ENCODE measurements at regions not wholly inside any gene's neighbourhood (a gene's known extent, or its start where the extent isn't known, plus 50 kb on each side); places are given as distances from the start of the nearest gene placed in this dataset.

DNA sequence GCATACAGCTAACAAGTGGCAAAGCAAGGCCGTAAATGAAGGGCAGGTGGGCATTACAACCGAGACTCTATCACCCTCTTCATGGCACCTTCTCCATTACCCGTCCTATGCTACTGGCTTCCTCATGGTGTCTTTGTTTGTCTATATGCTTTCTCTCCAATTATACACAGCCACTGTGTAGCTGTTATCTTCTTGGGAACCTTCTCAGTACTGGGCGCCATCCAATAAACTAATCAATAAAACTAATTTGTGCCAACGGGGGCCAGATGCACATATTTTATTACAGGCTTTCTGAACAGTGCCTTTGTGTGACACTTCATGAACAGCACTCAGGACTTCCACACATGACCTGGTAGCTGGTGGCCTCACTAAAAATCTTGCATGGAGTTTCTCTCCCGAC is 149.8 kb upstream of the PCSK2 start:
- H3K36me3 Mint-ChIP-seq (ENCODE audit: low read depth), result no peaks in the 10 kb centered on the region
- ChIA-PET CTCF (no interaction called here), POLR2A (no interaction called here)
- H3K4me1 Mint-ChIP-seq, result no peaks in the 10 kb centered on the region
- intact Hi-C loops (cut with DNase I, micrococcal nuclease), result no loop called here
- H3K9me3 Mint-ChIP-seq (ENCODE audit: low read depth), result peaks cover 10% of the 10 kb centered on the region
- no peaks in the 10 kb centered on the region for H3K27me3 Mint-ChIP-seq
- no peak for ATAC-seq
- DNase-seq, result no peak
- no peak overlapping the region for H3K27ac Mint-ChIP-seq
- no peak overlapping the region for H3K4me3 Mint-ChIP-seq

DNA sequence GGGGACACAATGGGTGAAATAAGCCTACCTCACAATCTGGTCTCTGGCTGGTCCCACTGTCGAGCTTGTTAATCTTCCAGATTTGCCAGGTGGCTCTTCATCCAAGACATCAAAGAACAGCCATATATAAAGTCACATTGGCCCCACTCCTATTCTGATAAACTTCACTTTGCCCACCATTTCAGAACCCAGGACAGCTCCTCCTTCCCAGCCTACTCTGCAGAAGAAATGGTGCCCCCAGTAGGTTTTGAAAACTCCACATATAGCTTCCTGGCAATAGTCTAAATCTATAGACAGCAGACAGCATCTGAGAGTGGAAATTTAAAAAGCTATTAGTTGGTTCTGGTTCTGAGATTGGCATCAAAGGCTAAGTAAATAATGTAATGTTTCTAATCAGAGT is 143.1 kb upstream of the PCSK2 start:
- ATAC-seq (no peak), DNase-seq (no peak)
- H3K27me3 Mint-ChIP-seq, result no peaks in the 10 kb centered on the region
- POLR2A ChIA-PET, result no interaction called here
- intact Hi-C loops (cut with DNase I, micrococcal nuclease), result no loop called here
- no peaks in the 10 kb centered on the region for H3K4me1 Mint-ChIP-seq
- peaks cover 4% of the 10 kb centered on the region for H3K9me3 Mint-ChIP-seq (ENCODE audit: low read depth)
- H3K4me3 Mint-ChIP-seq, result no peak overlapping the region
- H3K27ac Mint-ChIP-seq, result no peak overlapping the region
- CTCF ChIA-PET, result interaction anchor here (0.7 to 1.0 kb wide), 2 partner anchors 348 to 1939 kb away, joined by 3 read pairs; no protein-coding TSS in a partner anchor
- H3K36me3 Mint-ChIP-seq (ENCODE audit: low read depth), result no peaks in the 10 kb centered on the region

DNA sequence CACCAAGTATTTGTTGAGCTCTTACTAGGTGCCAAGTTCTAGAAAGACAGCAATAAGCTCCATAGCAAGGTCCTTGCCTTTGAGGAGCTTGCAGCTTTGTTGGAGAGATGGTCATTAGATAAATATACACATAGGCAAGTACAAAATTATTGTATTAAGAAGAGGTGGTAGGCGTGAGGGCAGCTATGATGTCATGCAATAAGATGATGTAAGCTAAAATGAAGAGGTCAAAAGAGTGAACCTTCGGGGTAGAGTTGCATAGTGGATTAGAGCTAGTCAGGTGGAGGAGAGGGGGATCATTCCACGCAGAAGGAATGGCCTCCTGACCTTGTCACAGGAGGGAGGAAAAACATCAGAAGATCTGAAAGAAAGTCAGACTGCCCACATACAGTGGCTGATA is 141.9 kb upstream of the PCSK2 start:
- Mint-ChIP-seq H3K27ac (no peak overlapping the region), H3K9me3 (ENCODE audit: low read depth) (peaks cover 4% of the 10 kb centered on the region), H3K4me1 (no peaks in the 10 kb centered on the region), H3K4me3 (no peak overlapping the region), H3K36me3 (ENCODE audit: low read depth) (no peaks in the 10 kb centered on the region), H3K27me3 (no peaks in the 10 kb centered on the region)
- ChIA-PET POLR2A (no interaction called here), CTCF (no interaction called here)
- DNase-seq (no peak), ATAC-seq (no peak)
- intact Hi-C loops (cut with DNase I, micrococcal nuclease), result no loop called here

DNA sequence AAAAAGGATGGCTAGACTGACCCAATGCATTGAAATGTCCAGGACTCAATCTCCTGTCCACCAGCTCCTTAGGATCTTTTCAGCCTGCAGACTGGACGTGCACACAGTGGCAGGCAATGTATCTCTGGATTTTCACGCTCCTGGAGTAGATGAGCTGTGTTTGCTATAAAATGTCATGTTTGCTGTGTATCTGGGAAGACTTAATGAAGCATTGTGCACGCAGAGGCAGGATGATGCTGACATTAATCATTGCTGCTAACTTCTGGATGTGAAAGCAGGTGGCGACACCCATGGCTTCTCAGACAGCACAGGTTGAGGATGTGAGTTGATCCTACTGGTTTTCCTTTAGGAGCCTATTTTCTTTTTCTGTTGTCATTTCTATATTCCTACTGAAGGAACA is 133.1 kb upstream of the PCSK2 start:
- Mint-ChIP-seq H3K27me3 (no peaks in the 10 kb centered on the region), H3K27ac (no peak overlapping the region), H3K36me3 (ENCODE audit: low read depth) (no peaks in the 10 kb centered on the region), H3K9me3 (ENCODE audit: low read depth) (no peaks in the 10 kb centered on the region), H3K4me3 (no peak overlapping the region), H3K4me1 (no peaks in the 10 kb centered on the region)
- ATAC-seq (no peak), DNase-seq (no peak)
- intact Hi-C loops (cut with DNase I, micrococcal nuclease), result no loop called here
- CTCF ChIA-PET, result no interaction called here
- POLR2A ChIA-PET, result no interaction called here

DNA sequence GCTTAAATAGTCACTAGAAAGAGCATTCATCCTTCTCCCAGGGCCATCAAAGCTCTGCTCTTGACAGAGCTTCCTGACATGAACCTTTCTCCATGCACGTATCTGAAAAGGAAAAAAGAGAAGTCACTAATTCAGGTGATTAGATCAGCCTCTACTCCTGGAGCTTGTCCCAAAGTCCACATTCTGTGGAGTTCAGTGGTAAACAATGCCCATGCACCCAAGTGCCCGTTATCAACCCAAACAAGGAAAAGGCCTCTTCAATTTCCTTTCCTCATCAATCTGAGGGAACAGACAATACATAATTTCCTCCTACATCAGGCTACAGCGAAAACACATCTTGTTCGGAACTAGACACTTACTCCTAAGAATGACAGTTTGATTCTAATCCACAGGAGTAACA is 129.2 kb upstream of the PCSK2 start:
- Mint-ChIP-seq H3K4me3 (no peak overlapping the region), H3K36me3 (ENCODE audit: low read depth) (no peaks in the 10 kb centered on the region), H3K9me3 (ENCODE audit: low read depth) (no peaks in the 10 kb centered on the region), H3K4me1 (no peaks in the 10 kb centered on the region), H3K27me3 (no peaks in the 10 kb centered on the region), H3K27ac (no peak overlapping the region)
- ChIA-PET CTCF (no interaction called here), POLR2A (no interaction called here)
- DNase-seq, result no peak
- ATAC-seq, result no peak
- intact Hi-C loops (cut with DNase I, micrococcal nuclease), result no loop called here

DNA sequence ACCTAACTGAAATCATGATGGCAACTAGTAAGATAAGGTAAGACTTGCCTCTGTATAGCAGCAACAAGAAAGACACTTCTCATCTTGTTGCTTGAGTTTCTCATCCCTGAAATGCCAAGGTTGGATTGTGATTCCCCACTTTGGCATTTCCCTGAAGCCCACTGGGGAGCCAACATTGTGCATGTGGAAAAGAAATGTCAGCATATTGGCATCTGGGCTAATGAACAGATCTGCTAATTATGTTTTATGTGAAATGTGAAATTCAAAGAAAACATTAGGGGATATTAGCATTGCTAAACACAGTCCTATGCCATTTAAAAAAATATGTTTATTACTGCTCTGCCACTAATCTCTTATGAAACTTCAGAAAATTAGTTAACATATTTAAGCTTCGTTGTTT is 126.3 kb upstream of the PCSK2 start:
- no peaks in the 10 kb centered on the region for H3K36me3 Mint-ChIP-seq (ENCODE audit: low read depth)
- H3K4me3 Mint-ChIP-seq, result no peak overlapping the region
- no peaks in the 10 kb centered on the region for H3K4me1 Mint-ChIP-seq
- H3K9me3 Mint-ChIP-seq (ENCODE audit: low read depth), result no peaks in the 10 kb centered on the region
- intact Hi-C loops (cut with DNase I, micrococcal nuclease), result no loop called here
- POLR2A ChIA-PET, result no interaction called here
- no peaks in the 10 kb centered on the region for H3K27me3 Mint-ChIP-seq
- CTCF ChIA-PET, result no interaction called here
- ATAC-seq (no peak), DNase-seq (no peak)
- H3K27ac Mint-ChIP-seq, result no peak overlapping the region

DNA sequence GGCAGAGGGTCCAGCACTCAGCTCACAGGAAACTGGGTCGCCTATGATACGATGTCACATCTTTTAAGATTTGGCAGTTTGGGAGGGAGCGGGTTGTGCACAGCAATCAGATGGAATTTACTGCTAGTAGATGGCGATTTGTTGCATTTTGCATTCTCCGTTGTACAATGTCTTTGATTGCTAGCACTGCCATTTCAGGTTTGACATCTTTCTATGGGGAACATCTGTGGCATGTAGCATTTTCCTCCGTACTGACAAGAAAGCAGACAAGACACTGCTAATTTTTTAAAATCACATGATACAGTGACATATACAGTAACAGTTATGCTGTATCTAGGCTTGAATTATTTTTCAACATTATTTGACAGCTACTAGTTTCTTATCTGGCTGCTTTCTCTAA is 119.7 kb upstream of the PCSK2 start:
- Mint-ChIP-seq H3K27ac (no peak overlapping the region), H3K4me3 (no peak overlapping the region), H3K9me3 (ENCODE audit: low read depth) (no peaks in the 10 kb centered on the region), H3K27me3 (no peaks in the 10 kb centered on the region), H3K4me1 (no peaks in the 10 kb centered on the region), H3K36me3 (ENCODE audit: low read depth) (no peaks in the 10 kb centered on the region)
- ATAC-seq (no peak), DNase-seq (no peak)
- intact Hi-C loops (cut with DNase I, micrococcal nuclease), result no loop called here
- ChIA-PET POLR2A (no interaction called here), CTCF (interaction anchor here (0.8 kb wide), 1 partner anchor 110 kb away, joined by 3 read pairs; no protein-coding TSS in a partner anchor)

DNA sequence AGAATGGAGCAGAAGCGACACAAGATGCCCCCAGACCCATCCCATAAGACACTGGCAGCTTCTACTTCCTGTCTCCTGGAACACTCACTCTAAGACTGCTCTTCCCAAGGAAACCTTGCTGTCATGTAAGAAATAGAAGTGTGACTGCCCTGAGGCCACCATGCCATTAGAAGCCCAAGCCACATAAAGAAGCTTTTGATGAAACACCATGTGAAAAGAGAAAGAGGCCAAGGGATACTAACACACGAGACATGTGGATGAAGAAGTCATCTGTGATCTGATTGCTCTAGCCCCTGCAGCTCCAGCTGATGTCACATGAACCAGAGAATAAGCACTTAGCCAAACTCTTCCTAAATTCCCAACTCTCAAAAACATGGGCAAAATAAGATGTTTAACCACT is 117.9 kb upstream of the PCSK2 start:
- H3K36me3 Mint-ChIP-seq (ENCODE audit: low read depth), result no peaks in the 10 kb centered on the region
- CTCF ChIA-PET, result no interaction called here
- intact Hi-C loops (cut with DNase I, micrococcal nuclease), result no loop called here
- no peak overlapping the region for H3K27ac Mint-ChIP-seq
- peaks cover 4% of the 10 kb centered on the region for H3K9me3 Mint-ChIP-seq (ENCODE audit: low read depth)
- ATAC-seq, result no peak
- H3K4me3 Mint-ChIP-seq, result no peak overlapping the region
- POLR2A ChIA-PET, result no interaction called here
- no peaks in the 10 kb centered on the region for H3K4me1 Mint-ChIP-seq
- no peaks in the 10 kb centered on the region for H3K27me3 Mint-ChIP-seq
- DNase-seq, result no peak

DNA sequence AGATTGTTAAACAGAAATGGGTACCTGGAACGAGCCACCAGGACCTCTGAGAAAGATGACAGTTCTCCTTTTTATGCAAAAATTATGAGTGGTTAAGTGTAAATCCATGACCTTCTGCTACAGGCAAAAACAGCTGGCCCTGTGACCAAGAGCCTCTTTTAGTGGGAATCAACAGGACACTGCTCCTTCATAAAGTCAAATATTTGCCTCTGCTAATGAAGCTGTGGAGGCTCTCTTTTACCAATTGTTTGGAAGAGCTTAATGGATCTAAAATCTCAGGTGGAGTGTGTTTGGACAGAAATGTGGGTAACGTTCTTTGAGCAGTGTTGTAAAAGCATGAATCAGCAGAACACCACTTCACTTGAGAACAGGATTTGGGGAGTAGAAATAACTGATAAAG is 117.5 kb upstream of the PCSK2 start:
- Mint-ChIP-seq H3K4me3 (no peak overlapping the region), H3K27me3 (no peaks in the 10 kb centered on the region), H3K9me3 (ENCODE audit: low read depth) (peaks cover 4% of the 10 kb centered on the region), H3K36me3 (ENCODE audit: low read depth) (no peaks in the 10 kb centered on the region), H3K4me1 (no peaks in the 10 kb centered on the region), H3K27ac (no peak overlapping the region)
- ATAC-seq, result no peak
- DNase-seq, result no peak
- intact Hi-C loops (cut with DNase I, micrococcal nuclease), result no loop called here
- POLR2A ChIA-PET, result no interaction called here
- CTCF ChIA-PET, result no interaction called here

DNA sequence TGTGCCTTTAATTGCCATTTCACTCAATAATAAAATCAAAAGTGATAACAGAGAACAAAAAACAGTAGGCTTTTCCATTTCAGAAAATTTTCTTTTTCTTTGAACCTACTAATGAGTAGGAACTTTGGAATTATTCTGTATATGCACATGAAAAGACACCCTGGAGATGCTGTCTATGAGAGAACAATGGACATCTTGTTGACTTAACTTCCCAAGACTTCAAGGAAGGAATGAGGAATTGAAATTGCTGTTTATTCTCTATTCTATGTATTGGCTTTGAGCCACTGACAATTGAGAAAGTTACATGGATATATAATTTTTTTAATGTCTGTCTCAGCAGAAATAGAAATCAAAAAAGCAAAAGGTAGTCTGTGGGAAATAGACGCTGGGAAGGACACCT is 98.6 kb upstream of the PCSK2 start:
- no peaks in the 10 kb centered on the region for H3K27me3 Mint-ChIP-seq
- intact Hi-C loops (cut with DNase I, micrococcal nuclease), result no loop called here

DNA sequence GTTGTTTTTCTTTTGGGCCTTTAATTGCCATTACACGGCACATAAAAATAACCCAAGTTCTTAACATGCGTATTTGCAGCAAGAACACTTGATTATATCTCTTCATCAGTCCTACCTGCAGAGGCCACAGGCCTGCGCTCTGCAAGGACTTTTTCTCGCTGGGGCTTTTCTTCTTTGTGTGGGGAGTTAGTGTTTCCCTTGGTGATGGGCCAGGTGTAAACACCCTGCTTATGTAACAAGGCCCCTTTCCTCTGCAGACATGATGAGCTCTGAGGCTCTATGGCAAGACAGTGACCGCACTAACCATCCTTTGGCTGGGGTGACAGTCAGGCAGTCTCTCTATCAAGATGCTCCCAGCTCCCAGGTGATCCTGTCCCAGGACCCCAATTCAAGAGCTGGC is 97.8 kb upstream of the PCSK2 start:
- Mint-ChIP-seq H3K9me3 (ENCODE audit: low read depth) (no peaks in the 10 kb centered on the region), H3K4me1 (no peaks in the 10 kb centered on the region), H3K4me3 (no peak overlapping the region), H3K36me3 (ENCODE audit: low read depth) (no peaks in the 10 kb centered on the region), H3K27me3 (no peaks in the 10 kb centered on the region), H3K27ac (no peak overlapping the region)
- DNase-seq (no peak), ATAC-seq (no peak)
- CTCF ChIA-PET, result interaction anchor here (0.7 kb wide), 1 partner anchor 1428 kb away, joined by 5 read pairs; no protein-coding TSS in a partner anchor
- intact Hi-C loops (cut with DNase I, micrococcal nuclease), result no loop called here
- POLR2A ChIA-PET, result no interaction called here

More for the DNA sequence above, 98.6 kb upstream of the PCSK2 start:
- no peaks in the 10 kb centered on the region for H3K4me1 Mint-ChIP-seq
- no peaks in the 10 kb centered on the region for H3K9me3 Mint-ChIP-seq (ENCODE audit: low read depth)
- no peak for DNase-seq
- ChIA-PET CTCF (no interaction called here), POLR2A (no interaction called here)
- no peaks in the 10 kb centered on the region for H3K36me3 Mint-ChIP-seq (ENCODE audit: low read depth)
- no peak overlapping the region for H3K27ac Mint-ChIP-seq
- H3K4me3 Mint-ChIP-seq, result no peak overlapping the region
- no peak for ATAC-seq

DNA sequence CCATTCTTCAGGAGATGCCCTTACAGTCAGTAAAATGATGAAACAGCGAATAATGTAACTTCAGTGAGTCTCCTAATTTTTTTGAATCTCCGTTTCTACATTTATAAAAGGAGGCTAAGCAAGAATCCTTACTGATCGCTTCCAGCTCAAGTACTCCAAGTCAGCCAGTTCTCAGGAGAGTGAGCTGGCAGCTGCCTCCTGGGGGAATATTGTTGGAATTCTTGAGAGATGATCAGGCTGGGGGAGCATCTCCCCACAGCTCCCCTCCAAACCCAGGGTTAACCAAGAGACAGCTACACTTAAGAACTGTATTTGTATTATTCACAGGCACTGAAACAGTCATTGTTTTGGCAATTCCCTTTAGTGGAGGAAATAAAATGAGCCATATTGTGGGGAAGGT is 89.1 kb upstream of the PCSK2 start:
- Mint-ChIP-seq H3K9me3 (ENCODE audit: low read depth) (peaks cover 2% of the 10 kb centered on the region), H3K27me3 (no peaks in the 10 kb centered on the region)
- no peak for ATAC-seq

DNA sequence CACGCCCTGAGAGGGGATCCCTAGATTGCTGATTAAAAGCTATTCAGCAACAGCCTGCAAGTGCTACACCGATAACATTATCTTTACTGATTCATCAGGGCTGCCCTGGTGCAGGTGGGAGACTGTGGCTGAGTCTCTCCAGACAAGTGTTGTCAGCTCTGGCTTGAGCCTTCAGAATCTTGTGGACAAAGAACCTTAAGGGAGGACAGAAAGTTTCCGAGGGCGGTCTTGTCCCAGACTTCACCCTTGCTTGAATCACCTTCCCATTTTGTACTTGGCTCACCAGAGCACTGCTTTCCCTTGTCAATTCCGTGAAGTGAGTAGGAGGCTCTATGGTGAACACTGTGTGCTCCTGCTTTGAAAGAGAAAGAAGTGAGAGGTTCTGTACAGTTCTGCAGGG is 88.6 kb upstream of the PCSK2 start:
- no peak for DNase-seq
- POLR2A ChIA-PET, result no interaction called here
- Mint-ChIP-seq H3K4me3 (no peak overlapping the region), H3K27ac (no peak overlapping the region), H3K4me1 (no peaks in the 10 kb centered on the region), H3K9me3 (ENCODE audit: low read depth) (peaks cover 2% of the 10 kb centered on the region), H3K27me3 (no peaks in the 10 kb centered on the region), H3K36me3 (ENCODE audit: low read depth) (no peaks in the 10 kb centered on the region)
- CTCF ChIA-PET, result interaction anchor here (0.6 kb wide), 1 partner anchor 105 kb away, joined by 5 read pairs; no protein-coding TSS in a partner anchor
- no peak for ATAC-seq
- intact Hi-C loops (cut with DNase I, micrococcal nuclease), result no loop called here

More for the DNA sequence above, 89.1 kb upstream of the PCSK2 start:
- POLR2A ChIA-PET, result no interaction called here
- H3K36me3 Mint-ChIP-seq (ENCODE audit: low read depth), result no peaks in the 10 kb centered on the region
- no peak for DNase-seq
- intact Hi-C loops (cut with DNase I, micrococcal nuclease), result no loop called here
- no peak overlapping the region for H3K4me3 Mint-ChIP-seq
- CTCF ChIA-PET, result no interaction called here
- H3K27ac Mint-ChIP-seq, result no peak overlapping the region
- H3K4me1 Mint-ChIP-seq, result no peaks in the 10 kb centered on the region
